K562 (cell line): ENCODE measurements at regions not wholly inside any gene's neighbourhood (a gene's known extent, or its start where the extent isn't known, plus 50 kb on each side); places are given as distances from the start of the nearest gene placed in this dataset.

Experiments used
- ATF1 ChIP-seq, 2 experiments: fragments of 450-650 bp in 1 of 2; IDR thresholded peaks; 2 replicates each; pipeline ENCODE4 v1.6.1; 2016; ENCODE audit warnings: missing compliant biosample characterization in 1 of 2, missing genetic modification characterization in 1 of 2
- BMI1 ChIP-seq: fragments of 150-350 bp; IDR thresholded peaks from 2 replicates; pipeline ENCODE4 v1.6.1; 2014; ENCODE audit warnings: low read length
- CGGBP1 ChIP-seq: fragments of 250-450 bp; sonication (Bioruptor Pico); IDR thresholded peaks from 2 replicates; pipeline ENCODE4 v1.9.0; 2021; ENCODE audit warnings: mild to moderate bottlenecking
- ESRRA ChIP-seq: fragments of 450-650 bp; IDR thresholded peaks from 2 replicates; pipeline ENCODE4 v1.6.1; 2014; ENCODE audit warnings: low read depth, mild to moderate bottlenecking, moderate library complexity, borderline replicate concordance
- MYBL2 ChIP-seq, 2 experiments: fragments of 450-650 bp in 1 of 2; sonication (generic) in 1 of 2; formaldehyde crosslinking in 1 of 2; IDR thresholded peaks; 2 replicates each; pipeline versions ENCODE4 v1.6.1 to v1.8.1; 2017 to 2022; ENCODE audit warnings: borderline replicate concordance in 1 of 2, inconsistent platforms in 1 of 2, low read depth in 1 of 2, mild to moderate bottlenecking in 1 of 2, missing genetic modification reagents in 1 of 2, moderate library complexity in 1 of 2
- RBM17 ChIP-seq: fragments of 200-400 bp; formaldehyde crosslinking; IDR thresholded peaks from 2 replicates; pipeline ENCODE4 v1.6.1; 2017; ENCODE audit warnings: low read depth, mild to moderate bottlenecking, low read length, borderline replicate concordance
- ZNF318 ChIP-seq, 2 experiments: fragments of 450-650 bp; IDR thresholded peaks; 2 replicates each; pipeline ENCODE4 v1.6.1; 2016; ENCODE audit warnings: mild to moderate bottlenecking in 2 of 2, borderline replicate concordance in 1 of 2, low read depth in 1 of 2, moderate library complexity in 1 of 2

DNA sequence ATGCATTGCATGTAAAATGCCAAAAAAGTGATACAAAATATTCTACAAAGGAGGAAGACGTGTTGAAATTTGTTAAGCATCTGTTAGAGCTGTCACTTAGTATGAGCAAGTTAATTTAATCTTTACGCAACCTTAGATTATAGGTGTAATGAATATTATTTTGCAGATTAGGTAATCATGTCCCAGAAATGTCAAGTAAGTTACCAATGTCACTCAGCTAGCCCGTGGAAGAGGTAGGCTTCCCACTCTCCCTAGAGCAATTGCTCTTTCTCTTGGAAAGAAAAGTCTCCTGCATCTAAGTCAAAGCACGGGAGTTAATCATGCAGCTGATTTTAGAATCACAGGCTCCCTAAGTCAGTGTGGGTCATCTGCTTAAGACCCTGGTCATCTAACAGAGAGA, 830.4 kb upstream of the IGFBP3 start (continued):
- TF ChIP-seq ZNF318 (IDR thresholded peaks at IDR 0.05; ENCODE audit: borderline replicate concordance in 1 of 2, low read depth in 1 of 2) (no peak), MYBL2 (IDR thresholded peaks at IDR 0.05; ENCODE audit: low read depth) (no peak), MYBL2 (CRISPR knock-in tag; IDR thresholded peaks at IDR 0.05; ENCODE audit: borderline replicate concordance) (no peak), CGGBP1 (no peak), ESRRA (no peak), RBM17 (no peak), ATF1 (CRISPR knock-in tag; IDR thresholded peaks at IDR 0.05) (no peak), ATF1 (tag; IDR thresholded peaks at IDR 0.05) (no peak), BMI1 (no peak)
